GM18861 (cell line): ENCODE measurements at regions not wholly inside any gene's neighbourhood (a gene's known extent, or its start where the extent isn't known, plus 50 kb on each side); places are given as distances from the start of the nearest gene placed in this dataset.

ENCODE experiments used
- ATAC-seq: cut with Tn5 transposase; IDR thresholded peaks from one replicate; pipeline ENCODE4 v1.9.1; 2021; ENCODE audit not compliant: unreplicated experiment

GRCh38 chrX:40485973-40486372 lies 94.8 kb upstream of the ATP6AP2 start:
- ATAC-seq = no peak

GRCh38 chrX:40485102-40485826 lies 95.5 kb upstream of the ATP6AP2 start:
- ATAC-seq = no peak

GRCh38 chrX:40484408-40485091 lies 96.2 kb upstream of the ATP6AP2 start:
- ATAC-seq = no peak

GRCh38 chrX:40483502-40483901 lies 97.3 kb upstream of the ATP6AP2 start:
- ATAC-seq = no peak

GRCh38 chrX:40479777-40480318 lies 100.9 kb upstream of the ATP6AP2 start:
- no peak for ATAC-seq

GRCh38 chrX:40478474-40479065 lies 102.2 kb upstream of the ATP6AP2 start:
- ATAC-seq = no peak

GRCh38 chrX:40476958-40477357 lies 103.8 kb upstream of the ATP6AP2 start:
- no peak for ATAC-seq

- ATAC-seq = no peak
Observed at GRCh38 chrX:40474645-40475044, 106.1 kb upstream of the ATP6AP2 start.

- ATAC-seq = no peak
Observed at GRCh38 chrX:40474205-40474626, 106.6 kb upstream of the ATP6AP2 start.

- no peak for ATAC-seq
Observed at GRCh38 chrX:40473460-40474204, 107.1 kb upstream of the ATP6AP2 start.

- ATAC-seq = no peak
Observed at GRCh38 chrX:40471965-40472648, 108.7 kb upstream of the ATP6AP2 start.

GRCh38 chrX:40470830-40471429 lies 109.8 kb upstream of the ATP6AP2 start:
- ATAC-seq = no peak

GRCh38 chrX:40469316-40469715 lies 111.5 kb upstream of the ATP6AP2 start:
- no peak for ATAC-seq

GRCh38 chrX:40468033-40468846 lies 112.5 kb upstream of the ATP6AP2 start:
- peak; percentile 44 for ATAC-seq

GRCh38 chrX:40467454-40467853 lies 113.3 kb upstream of the ATP6AP2 start:
- ATAC-seq = no peak

- no peak for ATAC-seq
Observed at GRCh38 chrX:40465735-40466551, 114.8 kb upstream of the ATP6AP2 start.

GRCh38 chrX:40462795-40463194 lies 118.0 kb upstream of the ATP6AP2 start:
- ATAC-seq = no peak

- ATAC-seq = no peak
Observed at GRCh38 chrX:40460926-40461325, 119.8 kb upstream of the ATP6AP2 start.
